GM19035 (cell line): ENCODE measurements at regions not wholly inside any gene's neighbourhood (a gene's known extent, or its start where the extent isn't known, plus 50 kb on each side); places are given as distances from the start of the nearest gene placed in this dataset.

ENCODE experiments used
- ATAC-seq: cut with Tn5 transposase; IDR thresholded peaks from one replicate; pipeline ENCODE4 v1.9.1; 2021; ENCODE audit not compliant: unreplicated experiment

DNA sequence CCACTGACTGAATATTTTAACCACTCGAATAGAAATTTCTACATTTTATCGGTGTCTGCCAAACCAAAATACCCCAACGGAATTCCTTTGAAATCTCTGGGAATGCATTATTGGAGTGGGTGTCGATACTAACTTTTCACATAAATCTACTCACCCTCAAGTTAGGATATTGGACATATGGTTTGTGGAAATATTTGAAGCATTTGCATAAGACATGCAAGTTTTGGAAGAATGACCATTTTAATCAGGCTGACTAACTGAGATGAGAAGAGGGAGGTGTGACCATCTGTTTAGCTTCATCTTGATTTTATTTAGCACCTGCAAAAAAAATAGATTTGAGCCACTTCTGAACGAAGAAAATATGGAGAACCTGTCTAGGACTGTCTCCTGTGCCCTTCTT, 61.2 kb downstream of the KLF6 start:
- ATAC-seq = no peak

DNA sequence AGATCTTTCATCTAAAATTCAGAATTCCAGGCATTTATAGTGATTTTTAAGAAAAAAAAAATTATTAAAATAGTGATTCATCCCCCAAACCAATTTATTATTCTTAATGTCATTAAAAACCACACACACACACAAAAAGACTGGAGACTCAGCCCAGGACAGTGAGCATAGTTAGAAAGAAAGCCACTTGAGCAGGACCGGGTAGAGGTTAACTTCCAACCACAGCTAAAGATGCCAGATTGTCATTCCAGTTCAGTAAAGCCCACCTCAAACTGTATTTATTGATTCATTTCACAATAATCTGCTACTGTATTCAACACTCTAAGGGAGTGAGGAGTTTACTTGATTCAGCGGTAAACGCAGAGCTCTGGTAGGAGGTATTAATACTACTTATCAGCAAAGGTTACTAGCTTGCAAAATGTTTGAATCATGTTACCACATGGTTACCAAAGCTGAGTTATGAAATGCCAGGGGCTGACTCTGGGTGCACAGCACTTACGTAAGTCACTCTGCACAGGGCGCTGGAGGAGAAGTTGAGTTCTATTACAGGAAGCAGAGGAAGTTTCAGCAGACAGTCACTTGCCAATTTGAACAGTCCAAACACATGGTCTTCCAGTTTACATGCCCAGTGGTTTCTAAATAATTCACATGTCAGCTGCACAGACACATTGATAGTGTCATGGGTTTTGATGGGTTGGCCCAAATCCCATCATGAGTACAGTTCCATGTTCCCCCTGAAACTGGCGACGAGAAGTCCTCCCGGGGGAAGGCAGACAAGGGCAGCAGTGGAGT, 64.6 kb downstream of the KLF6 start:
- no peak for ATAC-seq

DNA sequence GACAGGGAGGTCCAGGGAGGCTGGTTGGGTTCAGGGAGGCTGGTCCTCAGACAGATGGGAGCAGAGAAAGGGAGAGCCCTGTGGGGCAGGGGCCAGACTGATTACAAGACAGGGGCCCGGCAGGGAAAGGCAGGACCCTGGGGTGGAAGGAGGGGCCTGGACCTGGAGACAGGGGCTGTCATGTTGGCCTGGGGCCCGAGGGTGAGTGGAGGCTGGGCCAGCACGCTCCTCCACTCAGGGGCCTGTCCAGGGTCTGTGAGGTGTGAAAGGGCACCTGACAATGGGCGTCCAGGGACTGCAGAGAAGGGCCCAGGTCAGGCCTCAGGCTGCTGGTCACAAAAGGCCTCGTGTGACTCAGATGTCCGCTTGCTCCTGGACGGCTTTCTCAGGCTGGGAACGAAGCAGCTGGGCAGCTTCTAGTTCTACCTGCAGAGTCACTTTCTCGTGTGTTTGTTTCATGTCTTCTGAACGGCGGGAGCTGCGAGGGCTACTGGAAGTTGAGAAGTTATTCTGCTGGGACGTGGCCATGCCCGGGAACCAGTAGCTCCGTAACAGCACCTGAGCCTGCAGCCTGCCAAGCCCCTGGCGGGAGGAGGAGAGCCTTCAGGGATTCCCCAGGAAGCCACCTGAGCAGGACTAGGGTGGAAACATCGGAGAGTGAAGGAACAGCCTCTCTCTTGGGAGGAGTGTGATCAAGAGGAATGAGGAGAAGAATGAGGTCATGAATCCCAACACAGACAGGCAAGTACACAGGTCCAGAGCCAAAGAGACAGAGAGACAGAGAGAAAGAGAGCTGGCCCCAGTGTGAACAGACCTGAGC, 65.8 kb downstream of the KLF6 start:
- ATAC-seq = no peak

DNA sequence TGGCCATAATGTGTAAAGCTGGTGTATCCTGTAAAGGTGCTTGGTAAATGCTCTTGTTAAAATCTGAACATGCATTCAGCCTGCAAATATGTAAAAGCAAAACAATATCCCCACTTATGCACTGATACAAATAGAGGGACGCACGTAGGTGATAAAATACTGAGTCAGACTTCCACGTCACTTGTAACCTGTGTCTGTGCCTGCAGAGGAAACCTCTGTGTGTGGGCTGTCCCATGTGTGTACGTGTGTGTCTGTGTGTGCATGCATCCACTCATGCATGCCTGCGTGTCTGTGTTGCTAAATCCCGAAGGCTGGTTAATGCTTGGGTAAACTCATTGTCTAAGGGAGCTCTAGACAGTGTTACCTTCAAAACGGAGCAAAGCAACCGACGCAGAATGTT, 68.9 kb downstream of the KLF6 start:
- no peak for ATAC-seq

DNA sequence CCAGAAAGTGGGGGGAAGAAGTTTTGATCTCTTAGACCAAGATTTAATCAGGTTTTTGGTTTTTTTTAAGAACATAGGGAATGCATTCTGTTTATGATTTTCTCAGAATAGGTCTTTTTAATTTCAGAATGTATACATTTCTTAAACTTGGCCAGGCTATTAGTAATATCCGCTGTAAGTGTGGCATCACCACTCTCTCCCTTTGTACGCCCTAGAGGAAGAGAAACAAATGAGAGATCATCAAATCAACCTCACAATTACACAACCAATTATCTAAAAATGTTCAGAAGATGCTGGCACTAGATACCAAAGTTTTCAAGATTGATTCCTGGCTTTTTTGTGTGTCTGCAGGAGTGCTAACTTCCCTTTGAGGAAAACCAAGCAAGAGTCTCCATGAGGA, 70.0 kb downstream of the KLF6 start:
- no peak for ATAC-seq

DNA sequence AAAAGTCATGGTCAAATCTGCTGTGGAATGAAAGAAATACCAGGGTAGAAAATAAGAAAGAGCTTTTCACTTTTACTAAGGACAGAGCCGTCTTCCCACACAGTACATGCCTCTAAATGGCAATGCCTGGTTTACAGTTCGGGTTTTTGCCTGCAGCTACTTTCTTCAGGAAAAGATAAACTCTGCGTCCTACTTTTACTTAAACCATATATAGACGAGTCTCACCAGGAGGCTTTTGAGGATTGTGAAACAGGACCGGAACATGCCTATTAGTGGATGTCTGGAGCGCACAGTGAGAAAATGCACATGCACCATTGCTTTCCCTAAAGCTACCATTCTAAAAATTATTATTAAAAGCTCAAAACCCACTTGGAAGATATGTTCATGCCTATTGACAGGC, 70.5 kb downstream of the KLF6 start:
- no peak for ATAC-seq

DNA sequence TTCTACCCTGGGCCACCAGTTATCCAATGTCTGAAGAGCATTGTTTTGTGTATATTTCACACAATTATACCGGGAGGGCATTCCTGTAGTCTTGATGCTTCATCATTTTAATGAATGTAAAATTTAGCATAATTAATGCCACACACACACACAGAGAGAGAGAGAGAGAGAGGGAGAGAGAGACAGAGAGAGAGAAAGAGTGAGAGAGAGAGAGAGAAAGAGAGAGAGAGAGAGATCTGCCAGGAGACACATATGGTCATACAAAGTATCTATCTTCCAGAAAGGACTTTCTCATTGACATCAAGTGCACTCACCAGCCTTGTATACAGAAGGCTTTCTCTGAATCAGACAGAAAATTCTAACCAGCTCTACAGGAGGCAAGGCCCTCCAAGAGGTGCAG, 72.3 kb downstream of the KLF6 start:
- no peak for ATAC-seq

DNA sequence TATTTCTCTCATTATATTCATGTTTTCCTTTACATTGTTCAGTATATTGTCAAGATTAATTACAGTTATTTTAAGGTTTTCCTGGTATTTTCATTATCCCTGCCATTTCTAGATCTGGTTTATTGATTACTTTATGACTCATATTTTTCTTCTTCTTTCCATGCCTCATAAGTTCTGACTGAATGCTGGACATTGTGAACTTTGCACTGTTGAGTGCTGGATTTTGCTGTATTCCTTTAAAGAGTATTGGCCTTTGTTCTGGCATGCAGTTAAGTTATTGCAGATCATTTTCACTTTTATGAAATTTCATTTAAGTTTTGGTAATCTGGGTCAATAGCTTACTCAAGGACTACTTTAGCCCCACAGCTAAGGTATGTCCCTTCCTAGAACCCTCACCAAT, 73.1 kb downstream of the KLF6 start:
- ATAC-seq = no peak

DNA sequence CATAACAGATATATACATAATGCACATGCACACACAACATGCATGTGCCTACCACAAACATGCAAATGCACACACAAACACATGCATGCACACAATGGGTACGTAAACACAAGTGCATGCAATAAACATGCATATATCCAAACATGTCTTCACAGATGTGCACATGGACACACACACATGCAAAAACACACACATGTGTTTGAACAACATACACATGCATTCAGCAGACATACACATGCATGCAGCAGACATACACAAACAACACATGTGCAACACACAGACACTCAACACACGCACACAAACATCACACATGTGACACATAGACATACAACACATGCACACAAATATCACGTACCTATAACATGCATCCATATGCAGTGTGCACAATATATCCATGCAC, 74.2 kb downstream of the KLF6 start:
- ATAC-seq = no peak

DNA sequence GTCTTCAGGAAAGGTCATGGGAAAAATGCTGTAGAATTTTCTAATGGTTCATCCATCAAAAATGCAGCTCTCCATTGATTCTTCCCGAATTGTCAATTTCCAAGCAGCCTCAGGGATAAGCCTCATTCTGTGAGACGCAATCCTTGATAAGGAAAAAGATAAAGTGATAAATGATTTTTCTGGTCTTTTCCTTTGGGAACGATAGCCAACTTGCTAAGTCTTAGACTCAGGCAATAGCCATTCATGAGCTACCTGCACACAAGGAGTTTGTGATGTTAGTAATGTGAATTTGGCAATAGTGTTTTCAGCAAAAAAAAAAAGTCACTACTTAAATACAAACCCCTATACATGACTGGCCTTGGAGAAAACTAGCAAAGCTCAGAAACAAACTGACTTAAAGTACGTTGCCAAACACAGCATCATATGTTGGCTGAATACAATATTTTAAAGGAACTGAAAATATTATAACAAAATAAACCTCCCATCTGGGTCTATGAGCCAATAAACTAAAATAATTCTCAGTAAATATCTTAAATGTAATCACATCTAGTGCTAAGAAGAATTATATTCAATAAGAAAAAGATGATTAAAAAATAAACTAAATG, 75.5 kb downstream of the KLF6 start:
- no peak for ATAC-seq

DNA sequence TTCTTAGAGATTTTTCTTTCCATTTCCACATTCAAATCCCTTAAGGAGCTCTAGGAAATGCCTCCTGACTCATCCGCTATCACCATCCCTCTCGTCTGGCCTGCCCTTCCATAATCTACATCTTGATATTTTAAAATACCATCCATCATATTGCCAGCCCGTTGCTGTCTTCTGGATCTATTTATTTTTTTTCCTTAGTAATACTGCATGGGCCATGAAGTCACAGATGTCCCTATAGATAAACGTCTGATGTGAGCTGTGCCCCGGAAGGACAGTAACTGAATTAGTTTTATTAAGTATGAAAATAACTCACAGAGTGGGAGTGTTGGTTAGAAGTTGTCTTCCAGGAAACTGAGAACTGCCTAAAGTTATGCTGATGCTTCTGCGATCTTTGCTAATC, 76.2 kb downstream of the KLF6 start:
- ATAC-seq = no peak

DNA sequence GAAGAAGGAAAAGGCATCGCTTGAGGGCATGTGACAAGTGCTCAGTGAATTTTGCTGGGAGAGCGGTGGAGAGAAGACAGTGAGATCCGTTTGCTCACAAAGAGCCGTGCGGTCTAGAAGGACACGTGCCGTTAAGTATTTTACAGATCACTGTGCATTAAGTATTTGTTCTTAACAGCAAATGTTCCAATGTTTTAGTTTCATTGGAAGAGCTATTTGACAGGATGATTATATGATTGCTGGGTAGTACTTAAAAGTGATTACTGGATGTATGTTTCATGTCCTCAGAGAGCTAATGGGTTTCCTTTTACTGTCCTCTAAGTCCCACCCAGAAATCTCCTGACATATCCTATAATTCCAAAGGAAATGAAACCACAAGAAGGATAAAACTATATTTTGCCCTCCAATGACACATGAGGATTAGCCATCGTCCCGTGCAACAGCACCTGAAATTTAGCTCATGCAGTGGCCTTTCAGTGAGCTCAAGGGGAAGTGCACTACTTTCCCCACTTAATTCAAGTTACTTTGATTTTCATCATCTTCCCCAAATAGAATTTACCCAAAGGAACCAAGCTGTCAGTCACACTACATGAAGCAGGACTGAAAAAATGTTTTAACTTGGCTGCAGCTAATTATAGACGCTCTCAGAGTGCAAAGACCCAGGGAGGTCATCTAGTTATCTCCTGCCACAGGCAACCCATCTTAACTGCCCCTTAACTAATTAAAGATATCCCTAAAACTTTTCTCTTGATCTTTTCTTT, 80.3 kb downstream of the KLF6 start:
- ATAC-seq = no peak

DNA sequence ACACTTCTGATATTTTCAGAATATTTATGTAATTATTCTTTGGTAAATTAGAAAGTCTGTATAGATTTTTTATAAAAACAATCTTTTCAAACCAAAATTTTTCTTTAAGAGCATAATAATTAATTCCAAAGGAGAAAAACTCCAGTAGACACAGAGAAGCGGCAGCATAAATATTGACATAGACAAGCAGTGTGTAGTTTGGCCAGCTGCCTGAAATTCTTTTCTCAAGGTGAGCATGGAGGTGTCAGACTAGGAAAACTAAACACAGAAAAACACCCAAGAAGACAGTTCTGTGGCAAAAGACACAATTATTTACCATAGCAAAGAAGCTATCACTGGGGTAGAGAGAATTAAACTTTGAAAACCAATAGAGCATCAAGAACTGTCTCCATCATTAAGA, 82.4 kb downstream of the KLF6 start:
- ATAC-seq = no peak

DNA sequence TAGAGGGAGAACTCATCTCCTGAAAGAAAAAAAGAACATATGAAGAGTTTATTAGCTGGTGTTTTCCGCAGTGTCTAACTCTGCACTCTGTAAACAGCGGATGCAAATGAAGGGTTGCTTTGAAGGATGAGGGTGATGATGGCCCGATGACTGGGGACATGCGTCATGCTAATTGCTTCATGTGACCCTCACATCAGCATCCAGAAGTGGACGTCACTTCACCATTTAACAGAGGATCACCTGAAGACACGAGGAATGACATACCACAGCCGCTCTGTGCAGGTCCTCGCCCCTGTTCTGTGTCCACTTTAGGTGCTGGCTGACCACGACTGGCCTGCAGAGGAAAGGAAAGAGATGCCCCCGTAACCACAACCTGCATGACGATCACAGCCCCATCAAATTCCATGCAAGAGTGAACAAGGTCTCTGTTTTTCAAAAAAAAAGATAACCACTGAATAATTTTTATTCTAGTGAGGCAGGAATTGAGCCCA, 82.9 kb downstream of the KLF6 start:
- ATAC-seq = no peak

DNA sequence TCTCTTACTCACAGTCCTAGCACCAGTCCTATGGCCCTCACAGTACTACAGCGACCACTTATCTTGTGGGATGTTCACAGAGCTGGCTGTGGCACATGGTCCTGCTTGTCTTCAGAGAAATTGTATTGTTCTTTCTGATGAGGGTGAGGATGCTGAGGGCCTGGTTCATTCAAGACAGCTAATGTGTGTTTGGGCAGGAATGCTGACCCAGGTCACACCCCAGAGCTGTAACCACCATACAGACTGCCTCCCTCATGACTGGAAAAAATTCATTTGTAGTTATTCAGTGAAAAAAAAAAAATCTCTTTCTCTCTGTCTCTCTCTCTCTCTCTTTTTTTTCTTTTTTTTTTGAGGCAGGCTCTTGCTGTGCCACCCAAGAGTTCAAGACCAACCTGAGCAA, 83.5 kb downstream of the KLF6 start:
- ATAC-seq = no peak

DNA sequence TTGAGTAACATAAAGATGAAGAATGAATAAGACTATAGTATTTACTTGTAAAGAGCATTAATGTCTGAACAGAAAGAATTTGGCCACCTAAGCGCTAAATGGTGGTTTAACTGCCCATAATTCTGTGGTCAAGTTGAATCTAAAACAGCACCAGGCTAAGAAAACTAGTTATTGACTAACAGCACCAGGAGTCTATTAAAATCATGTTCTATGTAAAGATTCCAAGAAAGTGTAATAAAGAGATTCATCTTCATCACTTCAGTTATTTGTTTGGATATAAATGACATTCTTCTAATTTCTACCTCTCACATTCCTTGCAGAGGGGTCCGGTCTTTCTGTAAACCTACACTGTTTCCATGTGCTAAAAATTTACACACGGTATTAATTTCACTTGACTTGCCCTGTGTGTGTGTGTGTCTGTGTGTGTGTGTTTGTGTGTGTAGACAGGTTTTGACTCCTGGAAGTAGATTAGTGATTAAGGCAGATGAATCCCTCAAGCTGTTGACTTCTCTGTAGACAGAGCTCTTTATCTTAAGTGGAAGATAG, 84.4 kb downstream of the KLF6 start:
- ATAC-seq = no peak

DNA sequence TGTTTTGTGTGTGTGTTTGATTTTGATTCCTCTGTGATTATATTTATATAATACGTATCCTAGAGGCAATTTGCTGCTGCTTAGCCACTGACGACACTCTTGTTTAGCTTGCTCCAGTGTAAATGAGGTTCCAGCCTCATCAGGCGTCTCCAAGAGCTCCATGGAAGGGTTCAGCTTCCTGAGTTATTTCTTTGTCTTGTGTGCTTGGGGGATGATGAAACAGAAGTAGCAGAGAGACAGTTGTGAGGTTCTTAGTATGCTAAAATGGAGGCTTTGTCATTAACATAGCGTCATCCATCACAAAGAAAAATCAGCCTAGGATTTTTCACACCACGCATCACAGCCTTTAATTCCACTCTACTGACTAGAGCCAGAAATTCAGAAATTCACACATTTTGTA, 85.1 kb downstream of the KLF6 start:
- no peak for ATAC-seq

DNA sequence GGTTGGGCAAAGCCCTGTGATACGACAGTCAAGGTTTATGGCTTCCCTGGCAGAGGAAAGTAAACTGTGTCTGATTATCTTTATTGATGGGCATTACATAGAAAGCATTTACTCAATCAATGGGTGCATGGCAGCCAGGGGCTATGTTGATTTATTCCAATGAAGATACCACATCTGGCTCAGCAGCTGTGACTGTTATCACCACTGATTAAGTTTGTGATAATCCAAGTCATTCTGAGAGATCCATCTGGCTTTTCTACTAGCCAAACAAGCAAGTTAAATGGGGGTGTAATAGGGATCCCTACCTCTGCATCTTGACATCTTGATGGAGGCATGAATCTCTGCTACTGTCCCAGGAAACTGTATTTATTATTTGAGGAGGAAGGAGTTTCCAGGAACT, 86.7 kb downstream of the KLF6 start:
- ATAC-seq = no peak

DNA sequence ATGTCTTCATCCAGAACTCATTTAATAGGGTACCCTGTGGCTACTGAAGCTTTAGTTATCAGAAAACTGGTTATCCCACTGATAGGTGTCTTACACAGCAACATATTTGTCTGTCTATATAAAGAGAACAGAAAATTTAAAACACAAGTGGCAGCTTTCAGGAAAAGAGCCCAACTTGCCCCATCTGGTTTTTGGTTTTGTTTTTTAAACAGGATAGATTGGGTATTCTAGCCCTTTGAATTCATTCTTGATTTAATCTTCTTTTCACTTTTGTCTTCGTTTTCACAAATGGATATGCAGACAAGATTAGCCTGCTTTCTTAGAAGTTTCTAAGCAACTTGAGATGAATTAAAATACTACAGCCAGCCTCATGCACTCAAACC, 91.3 kb downstream of the KLF6 start:
- ATAC-seq = no peak

DNA sequence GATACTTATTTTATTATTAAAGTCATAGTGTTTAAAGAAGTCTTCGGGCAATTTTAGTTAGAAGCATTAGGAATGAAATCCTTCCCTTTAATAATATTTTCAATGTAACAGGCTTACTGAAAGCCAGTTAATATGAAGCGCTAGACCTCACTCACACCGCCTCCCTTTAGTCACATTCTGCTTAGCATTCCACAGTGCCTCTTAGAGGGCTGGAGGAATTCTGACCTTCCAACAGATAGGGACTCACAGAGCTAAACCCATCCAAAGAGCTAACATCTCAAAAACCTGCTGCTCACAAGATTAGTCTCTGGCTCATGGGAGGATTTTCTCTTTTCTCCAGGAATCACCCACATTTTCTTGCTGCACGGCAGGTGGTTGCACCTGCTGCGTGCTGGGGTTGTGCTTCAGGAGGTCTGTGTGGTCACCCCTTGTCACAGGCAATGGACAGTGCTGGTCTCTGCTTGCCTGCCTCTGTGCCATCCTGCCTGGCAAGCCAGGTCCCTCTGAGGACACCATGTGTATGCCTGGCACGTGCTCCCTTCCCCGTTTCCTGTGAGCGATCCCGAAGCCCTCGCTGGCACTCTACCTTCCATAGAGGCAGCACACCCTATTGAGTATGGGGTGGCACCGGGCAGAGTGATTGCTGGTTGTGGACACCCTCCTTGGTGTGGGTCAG, 91.8 kb downstream of the KLF6 start:
- ATAC-seq = no peak
